ACHN (cell line): ENCODE measurements at regions not wholly inside any gene's neighbourhood (a gene's known extent, or its start where the extent isn't known, plus 50 kb on each side); places are given as distances from the start of the nearest gene placed in this dataset.

Experiments
- DNase-seq: peaks from one replicate; pipeline ENCODE4 v3.0.0-alpha.2; 2015
- in situ Hi-C: cut with HindIII; loops from 2 replicates; pipeline ENCODE4 v1.10.0; 2017; ENCODE audit warnings: low sequenced_read_pairs, low pct_ligation_motif_present, low pct_unique_long_range_greater_than_20kb

DNA sequence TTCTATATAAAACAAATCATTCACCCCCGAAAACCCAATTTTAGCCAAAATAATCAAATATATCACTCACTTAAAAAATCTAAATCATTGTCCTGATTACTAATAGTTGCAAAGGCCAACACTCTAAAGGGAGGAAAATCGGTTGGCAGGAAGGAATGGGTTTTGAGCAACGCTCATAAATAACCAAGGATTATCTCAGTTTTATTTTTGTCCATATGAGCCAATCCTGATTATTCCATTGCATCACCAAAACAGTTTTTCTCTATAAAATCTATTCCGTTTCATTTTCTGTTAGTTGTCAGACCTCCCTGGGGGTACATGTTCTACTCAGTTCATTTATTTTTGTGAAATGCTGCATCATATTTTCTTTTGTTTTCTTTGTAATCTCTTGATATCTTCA lies 174.1 kb downstream of the LRATD1 start:
- in situ Hi-C loops, result no loop called here
- DNase-seq, result no peak

DNA sequence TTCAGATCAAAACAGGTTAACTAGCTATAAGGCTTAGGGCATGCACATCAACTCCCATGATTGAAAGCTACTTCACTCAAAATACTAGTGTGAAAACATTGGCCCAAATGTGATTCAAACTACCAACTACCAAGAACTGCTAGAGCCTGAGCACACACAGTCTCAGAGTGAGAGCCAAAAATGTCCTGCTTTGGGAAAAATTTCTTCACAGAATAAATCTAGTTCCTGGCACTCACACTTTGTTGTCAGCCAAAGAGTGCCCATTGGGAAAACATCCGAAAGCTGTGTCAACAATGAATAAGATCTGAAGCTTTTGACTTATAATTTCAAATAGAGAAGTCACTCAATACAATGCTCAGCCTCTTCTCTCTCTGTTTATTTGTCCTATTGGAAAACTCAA lies 182.7 kb downstream of the LRATD1 start:
- DNase-seq, result no peak
- in situ Hi-C loops, result no loop called here

DNA sequence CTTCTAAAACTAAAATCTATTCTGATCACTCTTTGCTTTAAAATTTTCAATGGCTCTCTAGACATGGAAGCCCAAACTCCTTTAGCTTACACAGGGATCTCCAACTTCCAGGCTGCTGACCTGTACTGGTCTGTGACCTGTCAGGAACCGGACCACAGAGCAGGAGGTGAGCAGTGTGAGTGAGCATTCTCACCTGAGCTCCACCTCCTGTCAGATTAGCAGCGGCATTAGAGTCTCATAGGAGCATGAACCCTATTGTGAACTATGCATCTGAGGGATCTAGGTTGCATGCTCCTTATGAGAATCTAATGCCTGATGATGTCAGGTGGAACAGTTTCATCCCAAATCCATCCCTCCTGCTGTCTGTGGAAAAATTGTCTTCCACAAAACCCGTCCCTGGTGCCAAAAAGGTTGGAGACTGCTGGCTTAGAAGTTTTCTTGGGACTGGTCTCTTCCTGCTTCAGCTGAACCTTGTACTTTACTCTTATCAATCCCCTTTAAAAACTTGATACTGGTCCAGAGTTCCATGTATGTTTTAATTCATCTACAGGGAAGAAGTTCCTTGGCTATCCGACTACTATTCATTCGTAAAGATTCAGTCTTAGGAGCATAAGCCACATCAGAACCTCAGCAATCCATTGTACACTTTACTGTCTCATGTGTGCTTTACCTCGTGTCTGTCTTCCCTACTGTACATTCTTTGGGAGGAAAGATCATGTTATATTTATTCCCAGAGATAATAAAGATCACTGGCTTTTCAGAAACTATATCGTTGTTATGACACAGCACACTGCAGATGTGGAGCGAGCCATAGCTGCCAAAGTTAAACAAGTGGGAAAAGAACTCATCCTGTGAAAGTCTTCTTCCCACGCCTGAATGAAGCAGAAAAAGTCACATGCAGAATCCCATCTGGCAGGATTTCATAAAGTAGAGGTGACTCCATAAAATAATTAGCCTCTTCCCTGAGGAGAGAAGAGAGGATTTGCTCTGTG lies 183.8 kb downstream of the LRATD1 start:
- no peak for DNase-seq
- in situ Hi-C loops, result no loop called here

DNA sequence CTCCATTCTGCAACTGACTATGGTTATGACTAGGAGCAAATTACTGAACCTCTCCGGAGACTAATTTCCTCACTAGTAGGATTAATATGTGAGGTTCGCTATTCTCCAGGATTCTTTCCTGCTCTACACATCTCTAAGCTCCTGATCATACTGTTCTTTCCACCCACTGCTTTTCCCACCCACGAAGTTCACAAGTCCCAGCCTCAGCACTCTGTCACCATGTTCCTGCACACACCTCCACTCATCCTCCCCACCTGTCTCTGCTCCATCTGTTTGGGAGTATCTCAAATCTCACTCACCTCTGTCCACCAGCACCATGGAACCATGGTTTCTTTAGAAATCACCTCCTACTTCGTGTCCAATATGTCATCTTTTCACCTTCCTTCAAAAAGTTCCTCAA lies 185.3 kb downstream of the LRATD1 start:
- in situ Hi-C loops, result no loop called here

DNA sequence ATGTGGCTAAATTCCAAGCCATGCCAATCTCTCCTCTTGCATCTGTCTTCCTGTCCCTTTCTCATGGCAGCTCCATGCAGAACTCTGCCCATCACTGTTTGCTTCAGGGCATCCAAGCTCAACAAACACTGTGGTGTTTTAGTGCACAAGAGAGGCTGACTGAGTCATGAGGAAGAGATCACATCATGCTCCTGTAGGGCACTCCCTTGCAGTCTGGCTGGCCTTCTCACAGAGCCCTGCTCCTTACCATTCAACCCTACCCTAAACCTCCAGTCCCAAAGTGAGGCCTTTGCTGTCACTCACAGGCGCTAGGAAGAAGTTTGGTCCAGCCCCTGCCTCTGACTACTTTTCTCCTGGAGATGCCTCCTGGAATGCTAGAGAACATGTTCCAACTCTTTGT lies 194.0 kb downstream of the LRATD1 start:
- in situ Hi-C loops, result no loop called here
- DNase-seq, result no peak

More for the DNA sequence above, 185.3 kb downstream of the LRATD1 start:
- no peak for DNase-seq

DNA sequence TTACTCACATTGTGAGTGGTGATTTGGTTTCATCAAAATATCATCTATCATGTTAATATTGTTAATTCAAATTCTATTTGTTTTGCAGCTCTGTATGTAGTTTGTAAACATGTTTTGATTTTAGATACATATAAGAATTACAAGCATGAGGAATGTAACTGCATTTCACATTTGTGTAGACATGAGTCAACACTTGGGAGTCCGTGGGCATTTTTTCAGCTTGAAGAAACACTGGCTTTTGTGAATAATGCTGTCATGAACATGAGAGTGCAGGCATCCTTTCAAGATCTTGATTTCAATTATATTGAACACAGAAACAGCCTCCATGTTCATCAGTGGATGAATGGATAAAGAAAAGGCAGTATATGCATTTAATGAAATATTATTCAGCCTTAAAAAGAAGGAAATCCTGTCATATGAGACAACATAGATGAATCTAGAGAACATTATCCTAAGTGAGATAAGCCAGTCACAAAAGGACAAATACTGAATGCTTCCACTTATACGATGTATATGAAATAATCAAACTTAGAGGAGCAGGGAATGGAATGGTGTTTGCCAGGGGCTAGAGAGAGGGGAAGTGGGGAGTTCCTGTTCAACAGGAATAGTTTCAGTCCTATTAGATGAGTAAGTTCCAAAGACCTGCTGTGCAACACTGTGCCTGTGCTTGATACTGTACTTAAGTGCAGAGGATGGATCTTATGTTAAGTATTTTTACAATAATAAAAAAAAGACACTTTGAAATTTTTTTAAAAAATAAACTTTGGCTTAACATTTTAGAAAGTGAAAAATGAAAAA lies 194.9 kb downstream of the LRATD1 start:
- DNase-seq, result no peak
- in situ Hi-C loops, result no loop called here

DNA sequence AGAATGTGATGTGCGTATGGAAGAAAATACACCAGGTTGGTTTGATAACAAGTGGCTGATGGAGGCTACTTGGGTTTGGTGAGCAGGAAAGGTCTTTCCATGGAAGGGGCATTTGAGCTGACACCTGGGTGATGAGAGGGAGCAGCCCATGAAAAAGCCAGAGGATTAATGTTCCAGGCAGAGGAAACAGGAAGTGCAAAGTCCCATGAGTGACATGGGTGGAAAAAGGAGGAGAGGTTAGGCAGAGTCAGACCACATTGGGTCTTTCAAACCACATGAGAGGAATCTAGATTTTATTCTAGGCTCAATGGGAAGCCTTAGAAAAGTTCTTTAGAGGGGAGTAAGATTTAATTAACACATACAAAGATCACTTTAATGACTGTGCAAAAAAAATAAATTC lies 195.7 kb downstream of the LRATD1 start:
- no peak for DNase-seq
- in situ Hi-C loops, result no loop called here

DNA sequence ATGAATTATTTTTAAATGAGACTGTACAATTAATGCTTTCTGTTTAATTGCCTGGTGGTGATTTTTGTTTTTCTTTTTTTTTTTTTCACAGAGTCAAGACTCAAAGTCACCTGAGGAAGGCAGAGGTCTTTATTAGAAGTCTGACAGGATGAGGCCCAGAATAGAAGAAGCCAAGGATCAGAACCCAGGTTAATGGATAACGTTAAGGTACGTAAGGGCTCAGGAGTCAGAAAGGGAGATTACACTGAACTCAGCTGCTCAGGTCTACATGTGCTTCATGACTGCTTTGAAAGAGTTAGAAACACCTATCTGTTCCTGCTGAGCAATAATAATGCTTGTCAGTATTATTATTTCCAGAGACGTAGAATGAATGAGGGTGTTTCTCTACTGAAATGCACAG lies 196.5 kb downstream of the LRATD1 start:
- in situ Hi-C loops, result no loop called here
- DNase-seq, result no peak

DNA sequence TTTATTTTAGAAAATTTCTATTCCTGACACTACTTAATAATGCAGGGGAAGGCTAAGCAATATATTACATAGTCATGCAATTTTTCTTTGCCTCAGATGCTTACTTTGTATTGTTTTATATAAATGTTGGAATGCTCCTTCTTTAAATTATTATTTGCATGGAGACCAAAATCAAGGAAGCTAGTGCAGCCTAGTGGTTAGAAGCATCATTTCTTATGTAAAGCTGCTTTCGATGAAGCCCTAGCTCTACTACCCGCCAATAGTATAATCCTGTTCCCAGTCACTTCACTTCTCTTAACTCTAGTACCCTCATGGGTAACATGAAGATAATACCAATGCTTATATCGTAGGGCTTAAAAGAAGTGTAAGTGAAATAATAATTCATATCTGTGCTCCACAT lies 198.9 kb downstream of the LRATD1 start:
- peak; percentile 4 for DNase-seq
- in situ Hi-C loops, result no loop called here

DNA sequence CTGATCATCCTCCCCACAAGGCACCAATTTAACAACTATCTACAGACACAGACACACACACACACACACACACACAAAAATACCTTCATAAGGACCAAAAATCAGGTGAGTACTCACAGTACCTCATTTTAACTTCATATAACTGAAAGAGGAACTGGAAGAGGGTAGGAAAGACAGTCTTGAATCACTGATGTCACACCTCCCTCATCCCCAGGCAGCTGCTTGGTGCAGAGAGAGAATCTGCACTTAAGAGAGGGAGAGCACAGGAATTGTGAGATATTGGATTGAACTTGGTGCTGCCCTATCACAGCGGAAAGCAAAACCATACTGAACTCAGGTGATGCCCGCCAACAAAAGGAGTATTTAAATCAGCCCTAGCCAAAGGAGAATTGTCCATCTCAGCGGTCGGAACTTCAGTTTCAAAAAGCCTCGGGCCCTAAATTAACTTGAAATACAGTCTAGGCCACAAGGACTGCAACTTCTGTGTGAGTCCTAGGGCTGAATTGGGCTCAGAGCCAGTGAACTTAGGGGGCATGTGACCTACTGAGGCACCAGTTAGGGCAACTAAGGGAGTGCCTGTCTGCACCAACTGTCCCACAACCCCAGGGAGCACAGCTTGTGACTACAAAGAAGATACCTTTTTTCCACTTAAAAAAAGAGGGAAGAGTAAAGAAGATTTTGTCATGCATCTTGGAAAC lies 211.1 kb downstream of the LRATD1 start:
- in situ Hi-C loops, result no loop called here
- no peak for DNase-seq

DNA sequence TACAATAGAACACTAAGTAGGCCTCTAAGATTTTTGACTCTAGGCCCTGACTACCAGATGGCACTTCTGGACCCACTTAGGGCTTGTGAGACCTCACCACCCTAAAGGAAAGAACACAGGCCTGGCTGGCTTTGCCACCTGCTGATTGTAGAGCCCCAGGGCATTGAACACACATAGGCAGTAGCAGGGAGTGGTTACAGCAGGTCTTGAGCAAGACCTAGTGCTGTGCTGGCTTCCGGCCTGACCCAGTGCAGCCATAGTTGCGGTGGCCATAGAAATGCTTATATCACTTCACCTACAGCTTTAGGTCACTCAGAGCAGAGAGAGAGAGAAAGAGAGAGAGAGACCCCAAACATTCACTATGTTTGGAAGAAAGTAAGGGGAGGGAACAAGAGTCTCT lies 223.2 kb downstream of the LRATD1 start:
- in situ Hi-C loops, result no loop called here
- DNase-seq, result no peak

DNA sequence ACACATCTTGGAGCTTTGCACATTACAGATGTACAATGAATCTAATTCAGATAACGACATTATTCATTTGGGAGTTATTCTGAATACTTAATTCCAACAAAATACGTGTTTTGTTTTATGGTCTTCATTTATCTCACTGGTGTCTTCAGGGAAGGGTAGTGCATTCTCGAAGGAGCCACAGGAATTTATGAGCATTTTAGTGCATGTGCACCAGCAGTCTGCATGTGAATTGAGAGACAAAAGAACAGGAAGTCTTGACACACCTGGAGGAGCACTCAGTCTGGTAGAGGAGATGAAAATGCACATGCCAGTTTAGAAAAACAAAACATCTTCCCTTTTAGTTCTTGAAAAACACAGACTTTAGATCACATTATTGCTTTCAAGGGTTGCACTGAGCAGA lies 228.7 kb downstream of the LRATD1 start:
- DNase-seq, result no peak
- in situ Hi-C loops, result no loop called here

DNA sequence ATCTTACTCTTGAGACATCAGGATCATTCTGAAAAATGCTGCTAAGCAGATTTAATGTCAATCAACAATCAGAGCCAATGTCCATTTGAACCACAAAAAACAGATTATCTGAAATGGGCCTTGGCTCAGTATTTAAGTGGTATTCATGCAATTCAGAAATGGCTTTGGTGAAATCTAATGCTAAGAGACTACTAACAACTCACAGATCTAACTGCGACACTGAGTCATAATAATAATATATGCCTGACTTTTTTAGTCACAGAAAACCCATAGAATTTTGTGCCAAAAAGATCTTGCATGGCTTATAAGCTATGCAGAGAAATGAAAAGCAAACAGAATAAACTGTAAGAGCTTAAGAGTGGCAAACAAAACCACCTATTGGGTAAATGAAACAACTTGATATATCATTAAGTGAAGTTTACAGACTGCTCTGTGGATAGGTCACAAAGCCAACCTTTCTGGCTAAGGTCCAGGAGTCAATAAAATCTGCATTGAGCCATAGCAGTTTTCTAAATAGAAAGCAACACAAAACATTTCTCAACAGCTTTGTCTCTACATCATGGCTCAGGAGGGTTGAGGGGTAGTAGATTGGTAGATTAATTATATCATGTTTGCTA lies 234.3 kb downstream of the LRATD1 start:
- in situ Hi-C loops, result no loop called here
- no peak for DNase-seq

DNA sequence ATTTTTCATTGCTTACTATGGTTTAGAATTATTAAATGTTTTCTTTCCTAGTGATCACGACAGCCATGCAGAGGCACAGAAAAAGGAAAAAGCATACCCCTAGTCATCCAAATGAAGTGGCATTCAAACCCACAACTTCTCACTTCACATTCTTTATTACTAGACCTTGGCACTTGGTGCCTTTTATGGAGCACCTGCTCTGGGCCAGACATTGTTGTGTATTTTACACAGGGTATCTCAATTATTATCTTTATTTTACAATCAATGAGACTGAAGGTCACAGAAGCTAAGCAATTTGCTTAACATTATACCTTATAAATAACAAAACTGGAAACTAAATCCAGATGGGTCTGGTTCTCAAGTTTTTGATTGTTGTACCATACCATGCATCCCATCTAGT lies 235.3 kb downstream of the LRATD1 start:
- in situ Hi-C loops, result no loop called here
- no peak for DNase-seq

DNA sequence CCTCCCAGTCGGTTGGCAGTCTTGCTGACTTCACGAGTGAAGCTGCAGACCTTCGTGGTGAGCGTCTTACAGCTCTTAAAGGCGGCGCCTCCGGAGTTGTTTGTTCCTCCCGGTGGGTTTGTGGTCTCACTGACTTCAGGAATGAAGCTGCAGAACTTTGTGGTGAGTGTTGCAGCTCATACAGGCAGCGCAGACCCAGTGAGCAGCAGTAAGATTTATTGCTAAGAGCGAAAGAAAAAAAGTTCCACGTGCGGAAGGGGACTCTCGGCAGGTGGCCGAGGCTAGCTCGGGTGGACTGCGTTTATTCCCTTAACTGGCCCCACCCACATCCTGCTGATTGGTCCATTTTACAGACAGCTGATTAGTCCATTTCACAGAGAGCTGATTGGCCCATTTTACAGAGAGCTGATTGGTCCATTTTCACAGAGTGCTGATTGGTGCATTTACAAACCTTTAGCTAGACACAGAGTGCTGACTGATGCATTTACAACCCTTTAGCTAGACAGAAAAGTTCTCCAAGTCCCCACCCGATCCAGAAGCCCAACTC lies 240.3 kb downstream of the LRATD1 start:
- in situ Hi-C loops, result no loop called here
- DNase-seq, result no peak

DNA sequence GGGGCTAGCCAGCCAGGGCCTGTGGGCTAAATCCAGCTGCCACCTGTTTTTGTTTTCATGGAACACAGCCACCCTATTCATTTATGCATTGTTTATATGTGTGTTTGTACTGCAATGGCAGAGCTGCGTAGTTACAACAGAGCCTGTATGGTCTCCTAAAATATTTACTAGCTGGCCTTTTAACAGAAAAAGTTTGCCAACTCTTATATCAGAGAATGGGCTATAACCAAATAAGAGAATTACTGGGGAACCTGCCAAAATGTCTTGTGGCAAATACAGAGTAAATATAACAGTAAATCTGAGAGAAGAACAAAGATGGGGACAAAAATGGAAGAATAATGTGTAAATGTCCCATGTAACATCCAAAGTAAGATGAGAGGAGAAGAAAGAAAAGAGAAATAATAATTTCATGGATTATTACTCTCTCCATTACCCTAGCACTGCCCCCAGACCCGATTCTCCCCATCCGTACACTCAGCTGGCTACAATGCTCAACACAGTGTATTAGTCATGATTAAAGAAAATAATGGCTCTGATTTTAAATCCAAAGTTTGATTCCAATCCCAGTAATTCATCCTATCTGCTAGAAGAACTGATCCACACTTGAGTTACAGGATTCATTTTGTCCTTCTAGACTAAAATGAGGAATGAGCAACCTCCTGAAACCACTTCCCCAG lies 249.3 kb downstream of the LRATD1 start:
- no peak for DNase-seq
- in situ Hi-C loops, result no loop called here

DNA sequence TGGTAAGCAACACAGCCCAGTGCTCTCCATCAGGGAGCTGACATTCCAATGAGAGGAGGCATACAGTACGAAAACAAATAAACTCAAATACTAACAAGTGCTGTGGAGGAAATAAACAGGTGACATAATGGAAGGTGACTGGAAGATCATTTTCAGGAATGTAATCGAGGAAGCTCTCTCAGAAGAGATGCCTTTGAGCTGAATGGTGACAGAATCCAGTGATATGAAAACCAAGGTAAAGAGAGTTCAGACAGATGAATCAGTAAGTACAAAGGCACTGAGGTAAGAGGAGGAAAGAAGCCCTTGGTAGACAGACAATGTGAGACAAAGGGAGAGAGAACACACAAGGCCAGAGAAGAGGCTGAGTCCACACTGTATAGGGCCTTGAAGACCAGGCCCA lies 252.1 kb downstream of the LRATD1 start:
- no peak for DNase-seq
- in situ Hi-C loops, result no loop called here

DNA sequence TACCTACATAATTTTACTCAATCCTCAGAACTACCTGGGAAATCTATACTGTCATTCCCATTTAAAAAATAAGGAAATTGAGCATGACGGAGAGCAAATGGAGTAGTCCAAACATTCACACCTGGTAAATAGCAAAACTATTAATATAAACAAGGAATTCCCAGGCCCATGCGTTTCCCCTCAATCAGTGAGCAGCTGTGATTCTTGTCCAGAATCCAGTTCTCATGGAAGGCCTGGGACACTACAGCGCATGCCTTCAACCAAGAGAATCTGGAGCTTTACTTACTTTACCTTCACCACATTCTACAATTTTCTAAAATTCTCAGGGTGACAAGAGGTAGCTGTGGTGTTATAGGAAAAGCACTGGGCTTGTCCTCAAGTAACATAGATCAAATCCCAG lies 259.0 kb downstream of the LRATD1 start:
- no peak for DNase-seq
- in situ Hi-C loops, result no loop called here
